ENCODE measurements at regions not wholly inside any gene's neighbourhood (a gene's known extent, or its start where the extent isn't known, plus 50 kb on each side); places are given as distances from the start of the nearest gene placed in this dataset.

DNA sequence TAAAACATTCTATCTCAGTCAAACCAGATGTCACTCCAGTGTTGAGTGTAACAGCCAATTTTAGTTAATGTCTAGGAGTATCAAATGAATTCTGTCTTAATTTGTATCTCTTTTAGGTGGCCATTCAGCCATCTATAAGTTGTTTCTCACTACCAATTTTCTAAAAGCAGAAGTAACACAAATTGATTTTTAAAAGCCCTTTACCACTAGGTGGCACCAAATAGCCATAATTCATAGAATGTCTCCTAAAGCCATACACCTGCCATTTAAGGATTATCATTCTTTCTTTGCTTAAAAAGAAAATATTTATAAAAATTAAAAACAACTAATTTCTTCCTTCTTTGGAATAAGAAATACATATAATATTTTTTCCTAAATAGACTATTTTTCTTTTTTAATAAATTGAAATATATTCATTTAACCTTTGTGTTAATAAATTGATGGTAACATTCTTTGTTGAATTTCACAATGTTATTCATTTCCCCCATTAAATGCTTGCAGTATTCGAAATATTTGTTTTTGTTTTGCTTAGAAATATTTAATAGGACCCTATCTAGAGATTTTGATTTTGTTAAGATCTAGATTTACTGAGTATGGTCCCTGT is 107.8 kb upstream of the PPP1R3A start:
- ChIA-PET CTCF (interaction anchor here (0.6 to 1.6 kb wide), 8 partner anchors 9 to 1825 kb away, joined by 3 to 10 read pairs (median 3); no protein-coding TSS in a partner anchor), POLR2A (no interaction called here)
- TF ChIP-seq, protein P1, sequence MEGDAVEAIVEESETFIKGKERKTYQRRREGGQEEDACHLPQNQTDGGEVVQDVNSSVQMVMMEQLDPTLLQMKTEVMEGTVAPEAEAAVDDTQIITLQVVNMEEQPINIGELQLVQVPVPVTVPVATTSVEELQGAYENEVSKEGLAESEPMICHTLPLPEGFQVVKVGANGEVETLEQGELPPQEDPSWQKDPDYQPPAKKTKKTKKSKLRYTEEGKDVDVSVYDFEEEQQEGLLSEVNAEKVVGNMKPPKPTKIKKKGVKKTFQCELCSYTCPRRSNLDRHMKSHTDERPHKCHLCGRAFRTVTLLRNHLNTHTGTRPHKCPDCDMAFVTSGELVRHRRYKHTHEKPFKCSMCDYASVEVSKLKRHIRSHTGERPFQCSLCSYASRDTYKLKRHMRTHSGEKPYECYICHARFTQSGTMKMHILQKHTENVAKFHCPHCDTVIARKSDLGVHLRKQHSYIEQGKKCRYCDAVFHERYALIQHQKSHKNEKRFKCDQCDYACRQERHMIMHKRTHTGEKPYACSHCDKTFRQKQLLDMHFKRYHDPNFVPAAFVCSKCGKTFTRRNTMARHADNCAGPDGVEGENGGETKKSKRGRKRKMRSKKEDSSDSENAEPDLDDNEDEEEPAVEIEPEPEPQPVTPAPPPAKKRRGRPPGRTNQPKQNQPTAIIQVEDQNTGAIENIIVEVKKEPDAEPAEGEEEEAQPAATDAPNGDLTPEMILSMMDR (IDR thresholded peaks at IDR 0.05; ENCODE audit: insufficient read depth, low read length, missing control alignments) = peak; percentile 44
- DNase-seq (ENCODE audit: low read depth, low spot score) = no peak
- H3K4me3 ChIP-seq (ENCODE audit: low read depth, low read length) = no peak overlapping the region

DNA sequence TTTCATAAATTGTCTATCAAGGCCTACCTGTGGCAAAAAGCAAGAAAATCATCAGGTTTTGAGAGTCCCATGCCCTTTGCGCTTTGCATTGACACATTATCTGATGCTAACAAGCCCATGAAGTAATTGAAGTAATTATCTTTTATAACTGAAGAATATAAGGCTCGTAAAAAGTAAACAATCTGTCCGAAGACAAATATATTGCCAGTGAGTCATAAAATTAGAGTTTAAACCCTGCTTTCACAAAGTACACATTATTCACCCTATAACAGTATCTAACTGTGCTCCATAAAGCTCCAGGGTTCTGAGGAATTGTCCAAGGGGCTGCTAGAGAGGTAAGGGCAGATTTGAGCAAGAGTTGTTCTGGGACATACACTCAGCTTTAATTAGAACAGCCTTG is 102.3 kb upstream of the PPP1R3A start:
- TF ChIP-seq, protein P1 (IDR thresholded peaks at IDR 0.05; ENCODE audit: insufficient read depth, low read length, missing control alignments) = no peak
- no peak for DNase-seq (ENCODE audit: low read depth, low spot score)
- POLR2A ChIA-PET = no interaction called here
- no peak overlapping the region for H3K4me3 ChIP-seq (ENCODE audit: low read depth, low read length)
- CTCF ChIA-PET = interaction anchor here (1.0 kb wide), 1 partner anchor 30 kb away, joined by 3 read pairs; no protein-coding TSS in a partner anchor

DNA sequence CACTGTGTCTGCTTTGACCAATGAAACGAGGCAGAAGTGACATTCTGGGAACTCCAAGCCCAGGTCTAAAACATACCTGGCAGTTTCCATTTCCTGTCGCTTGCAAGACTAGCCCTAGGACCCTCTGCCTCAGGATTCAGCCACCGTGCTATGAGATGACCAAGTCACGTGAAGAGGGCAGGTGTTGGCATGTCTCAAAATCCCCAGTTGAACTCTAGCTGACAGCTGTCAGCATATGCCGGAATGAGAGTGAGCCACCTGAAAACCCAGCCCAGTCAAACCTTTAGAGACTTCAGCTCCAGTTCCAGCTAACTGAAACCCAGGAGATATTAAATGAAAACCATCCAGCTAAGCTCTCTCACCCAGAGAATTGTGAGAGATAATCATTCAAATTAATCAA is 89.9 kb upstream of the PPP1R3A start:
- DNase-seq (ENCODE audit: low read depth, low spot score) = no peak
- TF ChIP-seq, protein P1 (IDR thresholded peaks at IDR 0.05; ENCODE audit: insufficient read depth, low read length, missing control alignments) = no peak
- no peak overlapping the region for H3K4me3 ChIP-seq (ENCODE audit: low read depth, low read length)
- CTCF ChIA-PET = no interaction called here
- POLR2A ChIA-PET = no interaction called here

DNA sequence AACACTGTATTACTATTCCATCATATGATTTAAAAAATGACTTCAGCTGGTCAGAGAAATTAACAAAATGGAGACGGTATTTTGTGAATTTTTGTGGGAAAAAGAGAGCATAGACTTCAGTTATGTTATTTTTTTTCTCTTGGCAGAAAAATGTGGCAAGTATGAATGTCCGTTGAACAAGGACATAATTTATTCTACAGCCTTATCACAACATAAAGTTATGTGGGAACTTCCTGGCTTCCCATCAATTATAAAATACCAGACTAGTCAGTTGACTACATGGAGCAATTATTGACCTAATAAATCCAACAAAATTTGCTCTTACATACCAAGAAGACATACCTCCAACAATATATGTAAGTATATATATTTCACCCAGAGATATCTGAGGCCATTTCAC is 88.6 kb upstream of the PPP1R3A start:
- TF ChIP-seq, protein P1 (IDR thresholded peaks at IDR 0.05; ENCODE audit: insufficient read depth, low read length, missing control alignments) = no peak
- no peak overlapping the region for H3K4me3 ChIP-seq (ENCODE audit: low read depth, low read length)
- ChIA-PET CTCF (no interaction called here), POLR2A (no interaction called here)
- DNase-seq (ENCODE audit: low read depth, low spot score) = no peak

DNA sequence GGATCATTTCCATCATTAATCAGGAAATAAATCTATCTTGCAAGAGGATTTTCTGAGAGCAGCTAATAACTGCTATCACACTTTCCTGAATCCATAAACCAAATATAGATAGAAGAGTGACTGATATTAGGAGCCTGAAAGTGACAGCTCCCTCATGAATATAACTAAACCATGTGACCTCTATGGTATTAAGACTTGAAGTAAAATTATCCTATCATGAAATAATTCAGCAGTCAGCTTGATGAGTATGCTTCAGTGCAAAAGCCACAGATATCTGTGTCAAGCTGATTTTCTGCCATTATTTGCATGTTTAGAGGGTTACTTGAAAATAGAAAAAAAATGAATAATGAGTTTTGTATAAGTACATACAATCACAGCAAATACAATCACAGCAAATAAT is 80.1 kb upstream of the PPP1R3A start:
- TF ChIP-seq, protein P1 (IDR thresholded peaks at IDR 0.05; ENCODE audit: insufficient read depth, low read length, missing control alignments) = no peak
- POLR2A ChIA-PET = no interaction called here
- CTCF ChIA-PET = no interaction called here
- no peak for DNase-seq (ENCODE audit: low read depth, low spot score)
- no peak overlapping the region for H3K4me3 ChIP-seq (ENCODE audit: low read depth, low read length)

DNA sequence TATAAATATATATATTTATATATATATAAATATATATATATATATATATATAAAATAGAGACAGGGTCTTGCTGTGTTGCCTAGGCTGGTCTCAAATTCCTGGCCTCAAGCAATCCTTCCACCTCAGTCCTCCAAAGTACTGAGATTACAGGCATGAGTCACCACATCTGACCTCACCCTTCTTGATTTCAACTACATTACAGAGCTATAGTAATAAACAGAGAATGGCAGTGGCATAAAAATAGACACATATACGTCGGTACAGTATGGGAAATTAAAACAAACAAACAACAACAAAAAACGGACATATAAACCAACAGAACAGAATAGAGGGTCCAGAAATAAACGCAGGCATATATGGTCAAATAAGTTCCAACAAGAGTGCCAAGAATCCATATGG is 77.6 kb upstream of the PPP1R3A start:
- CTCF ChIA-PET = no interaction called here
- no peak overlapping the region for H3K4me3 ChIP-seq (ENCODE audit: low read depth, low read length)
- TF ChIP-seq, protein P1 (IDR thresholded peaks at IDR 0.05; ENCODE audit: insufficient read depth, low read length, missing control alignments) = no peak
- POLR2A ChIA-PET = no interaction called here
- no peak for DNase-seq (ENCODE audit: low read depth, low spot score)

Data from AG04449 (cell line).